Stimulated activated CD4-positive, alpha-beta T cell treated with anti-CD3 and anti-CD28 coated beads, Interleukin-4, amount 100 ng/mL, for 48 hours (primary cell): ENCODE measurements at regions not wholly inside any gene's neighbourhood (a gene's known extent, or its start where the extent isn't known, plus 50 kb on each side); places are given as distances from the start of the nearest gene placed in this dataset.

Experiments
- DNase-seq, 2 donors: peaks; one replicate each; pipeline ENCODE4 v3.0.0-alpha.2; 2020; ENCODE audit warnings: low read depth in 2 of 2

- DNase-seq = no peak
Observed at GRCh38 chr13:59533561-59534555, 629.9 kb downstream of the DIAPH3 start.

GRCh38 chr13:59534806-59535205, 628.9 kb downstream of the DIAPH3 start:
- no peak for DNase-seq

- DNase-seq = no peak
Observed at GRCh38 chr13:59537500-59537899, 626.2 kb downstream of the DIAPH3 start.

- DNase-seq = no peak
Observed at GRCh38 chr13:59538512-59538911, 625.2 kb downstream of the DIAPH3 start.

GRCh38 chr13:59542303-59542702, 621.4 kb downstream of the DIAPH3 start:
- DNase-seq = no peak

- no peak for DNase-seq
Observed at GRCh38 chr13:59543418-59543817, 620.3 kb downstream of the DIAPH3 start.

- DNase-seq = no peak
Observed at GRCh38 chr13:59545007-59545406, 618.7 kb downstream of the DIAPH3 start.

GRCh38 chr13:59546178-59546577, 617.5 kb downstream of the DIAPH3 start:
- DNase-seq = no peak

- DNase-seq = no peak
Observed at GRCh38 chr13:59547950-59548349, 615.8 kb downstream of the DIAPH3 start.

GRCh38 chr13:59562924-59563323, 600.8 kb downstream of the DIAPH3 start:
- DNase-seq = no peak

GRCh38 chr13:59566561-59566960, 597.2 kb downstream of the DIAPH3 start:
- DNase-seq = no peak

GRCh38 chr13:59568306-59568705, 595.4 kb downstream of the DIAPH3 start:
- no peak for DNase-seq

- DNase-seq = no peak
Observed at GRCh38 chr13:59570204-59570603, 593.5 kb downstream of the DIAPH3 start.

GRCh38 chr13:59584101-59584500, 579.6 kb downstream of the DIAPH3 start:
- DNase-seq = no peak

GRCh38 chr13:59584761-59585670, 578.7 kb downstream of the DIAPH3 start:
- no peak for DNase-seq

- no peak for DNase-seq
Observed at GRCh38 chr13:59587030-59587429, 576.7 kb downstream of the DIAPH3 start.

GRCh38 chr13:59587971-59588716, 575.6 kb downstream of the DIAPH3 start:
- no peak for DNase-seq

GRCh38 chr13:59588717-59589067, 575.0 kb downstream of the DIAPH3 start:
- no peak for DNase-seq

GRCh38 chr13:59601993-59602392, 561.7 kb downstream of the DIAPH3 start:
- no peak for DNase-seq

GRCh38 chr13:59603646-59604045, 560.1 kb downstream of the DIAPH3 start:
- no peak for DNase-seq

GRCh38 chr13:59607172-59607571, 556.6 kb downstream of the DIAPH3 start:
- DNase-seq = no peak

GRCh38 chr13:59607780-59608233, 555.9 kb downstream of the DIAPH3 start:
- DNase-seq = no peak
